Ishikawa (cell line): ENCODE measurements at regions not wholly inside any gene's neighbourhood (a gene's known extent, or its start where the extent isn't known, plus 50 kb on each side); places are given as distances from the start of the nearest gene placed in this dataset.

Source experiments
- EGR1 ChIP-seq: IDR thresholded peaks from 2 replicates; pipeline ENCODE4 v1.6.1; 2012
- EP300 ChIP-seq: IDR thresholded peaks from 2 replicates; pipeline ENCODE4 v1.6.1; 2012; ENCODE audit warnings: borderline replicate concordance
- NFIC ChIP-seq: IDR thresholded peaks from 2 replicates; pipeline ENCODE4 v1.6.1; 2012
- TCF12 ChIP-seq: IDR thresholded peaks from 2 replicates; pipeline ENCODE4 v1.6.1; 2012; ENCODE audit warnings: low read depth
- ZBTB7A ChIP-seq: IDR thresholded peaks from 2 replicates; pipeline ENCODE4 v1.6.1; 2012; ENCODE audit warnings: low read depth
- TF ChIP-seq, protein P1 (sequence below): IDR thresholded peaks from 2 replicates; pipeline ENCODE4 v1.6.1; 2012
- TF ChIP-seq, protein P2 (sequence below): IDR thresholded peaks from 2 replicates; pipeline ENCODE4 v1.6.1; 2012; ENCODE audit warnings: low read depth, mild to moderate bottlenecking

DNA sequence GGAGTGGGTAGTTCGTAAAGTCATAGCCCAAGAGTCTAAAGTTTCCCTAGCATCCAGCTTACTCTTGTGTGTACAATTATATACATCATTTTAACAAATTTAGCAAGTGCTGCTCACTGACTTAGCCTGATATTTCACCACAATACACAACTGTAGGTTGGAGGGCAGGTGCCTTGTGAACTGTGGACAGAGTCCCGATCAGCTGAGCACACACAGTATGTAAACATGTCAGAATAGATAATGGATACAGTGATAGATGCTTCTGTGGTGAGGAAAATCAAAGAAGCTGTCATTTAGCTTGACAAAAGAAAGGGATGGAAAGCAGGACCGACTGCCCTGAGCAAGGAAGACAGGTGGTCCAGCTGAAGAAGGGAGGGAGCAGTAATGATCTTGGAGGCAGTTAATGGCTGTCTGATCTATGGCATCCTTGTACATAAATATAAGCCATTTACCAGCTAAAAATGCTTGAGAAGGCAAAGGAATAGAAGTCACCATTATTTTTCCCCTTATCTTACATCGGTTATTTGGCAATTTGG lies 372.8 kb upstream of the UBE2E3 start:
- TF ChIP-seq ZBTB7A (no peak), EP300 (no peak), EGR1 (no peak), NFIC (no peak), TCF12 (no peak)
- TF ChIP-seq, protein P1, sequence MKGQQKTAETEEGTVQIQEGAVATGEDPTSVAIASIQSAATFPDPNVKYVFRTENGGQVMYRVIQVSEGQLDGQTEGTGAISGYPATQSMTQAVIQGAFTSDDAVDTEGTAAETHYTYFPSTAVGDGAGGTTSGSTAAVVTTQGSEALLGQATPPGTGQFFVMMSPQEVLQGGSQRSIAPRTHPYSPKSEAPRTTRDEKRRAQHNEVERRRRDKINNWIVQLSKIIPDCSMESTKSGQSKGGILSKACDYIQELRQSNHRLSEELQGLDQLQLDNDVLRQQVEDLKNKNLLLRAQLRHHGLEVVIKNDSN, result no peak
- TF ChIP-seq, protein P2, sequence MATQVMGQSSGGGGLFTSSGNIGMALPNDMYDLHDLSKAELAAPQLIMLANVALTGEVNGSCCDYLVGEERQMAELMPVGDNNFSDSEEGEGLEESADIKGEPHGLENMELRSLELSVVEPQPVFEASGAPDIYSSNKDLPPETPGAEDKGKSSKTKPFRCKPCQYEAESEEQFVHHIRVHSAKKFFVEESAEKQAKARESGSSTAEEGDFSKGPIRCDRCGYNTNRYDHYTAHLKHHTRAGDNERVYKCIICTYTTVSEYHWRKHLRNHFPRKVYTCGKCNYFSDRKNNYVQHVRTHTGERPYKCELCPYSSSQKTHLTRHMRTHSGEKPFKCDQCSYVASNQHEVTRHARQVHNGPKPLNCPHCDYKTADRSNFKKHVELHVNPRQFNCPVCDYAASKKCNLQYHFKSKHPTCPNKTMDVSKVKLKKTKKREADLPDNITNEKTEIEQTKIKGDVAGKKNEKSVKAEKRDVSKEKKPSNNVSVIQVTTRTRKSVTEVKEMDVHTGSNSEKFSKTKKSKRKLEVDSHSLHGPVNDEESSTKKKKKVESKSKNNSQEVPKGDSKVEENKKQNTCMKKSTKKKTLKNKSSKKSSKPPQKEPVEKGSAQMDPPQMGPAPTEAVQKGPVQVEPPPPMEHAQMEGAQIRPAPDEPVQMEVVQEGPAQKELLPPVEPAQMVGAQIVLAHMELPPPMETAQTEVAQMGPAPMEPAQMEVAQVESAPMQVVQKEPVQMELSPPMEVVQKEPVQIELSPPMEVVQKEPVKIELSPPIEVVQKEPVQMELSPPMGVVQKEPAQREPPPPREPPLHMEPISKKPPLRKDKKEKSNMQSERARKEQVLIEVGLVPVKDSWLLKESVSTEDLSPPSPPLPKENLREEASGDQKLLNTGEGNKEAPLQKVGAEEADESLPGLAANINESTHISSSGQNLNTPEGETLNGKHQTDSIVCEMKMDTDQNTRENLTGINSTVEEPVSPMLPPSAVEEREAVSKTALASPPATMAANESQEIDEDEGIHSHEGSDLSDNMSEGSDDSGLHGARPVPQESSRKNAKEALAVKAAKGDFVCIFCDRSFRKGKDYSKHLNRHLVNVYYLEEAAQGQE, result no peak
